Endodermal cell (in vitro differentiated cells): ENCODE measurements at regions not wholly inside any gene's neighbourhood (a gene's known extent, or its start where the extent isn't known, plus 50 kb on each side); places are given as distances from the start of the nearest gene placed in this dataset.

Experiments
- DNase-seq: peaks from one replicate; pipeline ENCODE4 v3.0.0-alpha.2; 2017
- H3K27ac ChIP-seq: 2 replicates; pipeline ENCODE4 v1.5.1; 2013; ENCODE audit warnings: mild to moderate bottlenecking, low read depth, low read length, moderate library complexity
- H3K27me3 ChIP-seq: 2 replicates; pipeline ENCODE4 v1.6.1; 2013; ENCODE audit warnings: mild to moderate bottlenecking, low read length, moderate library complexity; ENCODE audit not compliant: insufficient read depth, control insufficient read depth, poor library complexity, severe bottlenecking
- H3K36me3 ChIP-seq: 2 replicates; pipeline ENCODE4 v1.7.0; 2013; ENCODE audit warnings: mild to moderate bottlenecking, low read length, moderate library complexity; ENCODE audit not compliant: control insufficient read depth, insufficient read depth
- H3K4me1 ChIP-seq: one replicate; pipeline ENCODE4 v1.7.0; 2013; ENCODE audit warnings: low read length; ENCODE audit not compliant: control insufficient read depth, insufficient read depth
- H3K4me3 ChIP-seq: 2 replicates; pipeline ENCODE4 v1.5.1; 2013; ENCODE audit warnings: mild to moderate bottlenecking, low read length, moderate library complexity
- H3K9ac ChIP-seq: 2 replicates; pipeline ENCODE4 v1.6.1; 2013; ENCODE audit warnings: mild to moderate bottlenecking, low read length, moderate library complexity; ENCODE audit not compliant: poor library complexity, severe bottlenecking; ENCODE audit errors: extremely low read depth
- H3K9me3 ChIP-seq: 2 replicates; pipeline ENCODE4 v1.6.1; 2013; ENCODE audit warnings: mild to moderate bottlenecking, low read length, moderate library complexity; ENCODE audit not compliant: control insufficient read depth
- H3K27ac Mint-ChIP-seq: 2 replicates; pipeline ENCODE4 v1.8.0; 2020; ENCODE audit warnings: mixed read lengths
- H3K27me3 Mint-ChIP-seq: 2 replicates; pipeline ENCODE4 v1.8.0; 2021; ENCODE audit warnings: mild to moderate bottlenecking, mixed read lengths; ENCODE audit not compliant: insufficient read depth
- H3K36me3 Mint-ChIP-seq: 2 replicates; pipeline ENCODE4 v1.8.0; 2020; ENCODE audit warnings: low read depth, mixed read lengths
- H3K4me1 Mint-ChIP-seq: 2 replicates; pipeline ENCODE4 v1.8.0; 2020; ENCODE audit warnings: mixed read lengths
- H3K4me3 Mint-ChIP-seq: 2 replicates; pipeline ENCODE4 v1.8.0; 2020; ENCODE audit warnings: mild to moderate bottlenecking, moderate library complexity, mixed read lengths
- H3K9me3 Mint-ChIP-seq: 2 replicates; pipeline ENCODE4 v1.8.0; 2020; ENCODE audit warnings: mild to moderate bottlenecking, mixed read lengths
- WGBS, 2 experiments: methylation state at CpG; one replicate each; pipeline versions ENCODE4 v1.1.5 to v1.1.7; 2013; ENCODE audit warnings: missing lambda C conversion rate in 2 of 2, mixed read lengths in 1 of 2; ENCODE audit not compliant: insufficient coverage in 1 of 2, insufficient read length in 1 of 2; 5-methylcytosine and 5-hydroxymethylcytosine counted together
- TF ChIP-seq, protein P1 (sequence below): fragments of 200-600 bp; sonication (generic); conservative IDR thresholded peaks from 2 replicates; pipeline ENCODE4 v1.5.0; 2021; ENCODE audit warnings: antibody characterized with exemption, mild to moderate bottlenecking

- H3K4me3 Mint-ChIP-seq = no peak overlapping the region
- DNase-seq = no peak
- Histone ChIP-seq H3K27me3 (peaks cover 4% of the 10 kb centered on the region), H3K4me3 (no peak overlapping the region), H3K9ac (no peak overlapping the region), H3K36me3 (no peaks in the 10 kb centered on the region), H3K4me1 (no peaks in the 10 kb centered on the region), H3K9me3 (no peaks in the 10 kb centered on the region), H3K27ac (no peak overlapping the region)
- no peak overlapping the region for H3K27ac Mint-ChIP-seq
- no peaks in the 10 kb centered on the region for H3K4me1 Mint-ChIP-seq
- no peaks in the 10 kb centered on the region for H3K27me3 Mint-ChIP-seq
- H3K9me3 Mint-ChIP-seq = no peaks in the 10 kb centered on the region
- 72 to 84% methylated on average over 2 to 11 of the region's 11 CpGs for WGBS, 2 experiments
- TF ChIP-seq, protein P1, sequence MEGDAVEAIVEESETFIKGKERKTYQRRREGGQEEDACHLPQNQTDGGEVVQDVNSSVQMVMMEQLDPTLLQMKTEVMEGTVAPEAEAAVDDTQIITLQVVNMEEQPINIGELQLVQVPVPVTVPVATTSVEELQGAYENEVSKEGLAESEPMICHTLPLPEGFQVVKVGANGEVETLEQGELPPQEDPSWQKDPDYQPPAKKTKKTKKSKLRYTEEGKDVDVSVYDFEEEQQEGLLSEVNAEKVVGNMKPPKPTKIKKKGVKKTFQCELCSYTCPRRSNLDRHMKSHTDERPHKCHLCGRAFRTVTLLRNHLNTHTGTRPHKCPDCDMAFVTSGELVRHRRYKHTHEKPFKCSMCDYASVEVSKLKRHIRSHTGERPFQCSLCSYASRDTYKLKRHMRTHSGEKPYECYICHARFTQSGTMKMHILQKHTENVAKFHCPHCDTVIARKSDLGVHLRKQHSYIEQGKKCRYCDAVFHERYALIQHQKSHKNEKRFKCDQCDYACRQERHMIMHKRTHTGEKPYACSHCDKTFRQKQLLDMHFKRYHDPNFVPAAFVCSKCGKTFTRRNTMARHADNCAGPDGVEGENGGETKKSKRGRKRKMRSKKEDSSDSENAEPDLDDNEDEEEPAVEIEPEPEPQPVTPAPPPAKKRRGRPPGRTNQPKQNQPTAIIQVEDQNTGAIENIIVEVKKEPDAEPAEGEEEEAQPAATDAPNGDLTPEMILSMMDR = no peak
- no peaks in the 10 kb centered on the region for H3K36me3 Mint-ChIP-seq
Observed at GRCh38 chr12:125674554-125675338, 609.5 kb downstream of the AACS start.

DNA sequence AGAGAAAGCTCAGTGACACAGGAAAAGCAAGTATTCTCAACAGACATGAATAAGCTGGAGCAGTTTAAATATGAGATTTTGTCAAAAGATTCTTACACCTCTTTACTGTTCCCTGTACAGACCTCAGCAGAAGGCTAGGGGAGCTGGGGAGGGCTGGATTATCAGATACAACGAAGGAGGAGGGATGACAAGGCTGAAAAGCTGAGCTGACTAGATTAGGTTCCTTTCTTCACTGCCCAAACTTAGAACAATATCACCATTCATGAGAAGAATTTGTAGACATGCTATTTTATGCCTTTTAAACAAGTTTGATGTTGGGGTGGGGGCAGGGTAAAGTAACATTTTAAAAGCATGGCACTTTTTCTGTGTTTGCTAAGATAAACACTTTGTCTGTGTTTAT lies 611.1 kb downstream of the AACS start:
- no peaks in the 10 kb centered on the region for H3K4me1 ChIP-seq
- TF ChIP-seq, protein P1 = no peak

DNA sequence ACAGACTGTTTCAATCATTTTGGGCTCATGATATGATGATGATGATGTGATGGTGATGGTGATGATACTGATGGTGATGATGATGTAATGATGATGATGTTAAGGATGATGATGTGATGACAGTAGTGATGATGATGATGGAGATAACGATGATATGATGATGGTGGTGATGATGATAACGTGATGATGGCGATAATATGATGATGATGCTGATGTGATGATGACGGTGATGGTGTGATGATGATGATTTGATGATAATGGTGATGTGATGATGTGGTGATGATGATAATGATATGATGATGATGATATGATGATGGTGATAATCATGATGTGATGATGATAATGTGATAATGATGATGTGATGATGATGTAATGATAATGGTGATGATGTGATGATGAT lies 612.6 kb downstream of the AACS start:
- Histone ChIP-seq H3K27ac (no peak overlapping the region), H3K4me1 (no peaks in the 10 kb centered on the region), H3K27me3 (peaks cover 22% of the 10 kb centered on the region), H3K36me3 (no peaks in the 10 kb centered on the region), H3K9ac (no peak overlapping the region), H3K4me3 (no peak overlapping the region), H3K9me3 (no peaks in the 10 kb centered on the region)
- Mint-ChIP-seq H3K36me3 (no peaks in the 10 kb centered on the region), H3K27me3 (peaks cover 14% of the 10 kb centered on the region), H3K4me3 (no peak overlapping the region), H3K27ac (no peak overlapping the region), H3K9me3 (no peaks in the 10 kb centered on the region), H3K4me1 (no peaks in the 10 kb centered on the region)
- 93 to 96% methylated on average over 4 of the region's 4 CpGs for WGBS, 2 experiments
- no peak for DNase-seq
- TF ChIP-seq, protein P1 = no peak

More for the DNA sequence above, 611.1 kb downstream of the AACS start:
- Histone ChIP-seq H3K9me3 (no peaks in the 10 kb centered on the region), H3K4me3 (no peak overlapping the region), H3K36me3 (no peaks in the 10 kb centered on the region), H3K9ac (no peak overlapping the region), H3K27ac (no peak overlapping the region), H3K27me3 (peaks cover 10% of the 10 kb centered on the region)
- Mint-ChIP-seq H3K27ac (no peak overlapping the region), H3K27me3 (peaks cover 2% of the 10 kb centered on the region), H3K4me3 (no peak overlapping the region), H3K36me3 (no peaks in the 10 kb centered on the region), H3K9me3 (no peaks in the 10 kb centered on the region), H3K4me1 (no peaks in the 10 kb centered on the region)
- 57% methylated on average over 1 of the region's 1 CpG; no CpG with 5 or more reads in 1 of the 2 experiments for WGBS, 2 experiments
- no peak for DNase-seq
